ENCODE measurements at regions not wholly inside any gene's neighbourhood (a gene's known extent, or its start where the extent isn't known, plus 50 kb on each side); places are given as distances from the start of the nearest gene placed in this dataset.

DNA sequence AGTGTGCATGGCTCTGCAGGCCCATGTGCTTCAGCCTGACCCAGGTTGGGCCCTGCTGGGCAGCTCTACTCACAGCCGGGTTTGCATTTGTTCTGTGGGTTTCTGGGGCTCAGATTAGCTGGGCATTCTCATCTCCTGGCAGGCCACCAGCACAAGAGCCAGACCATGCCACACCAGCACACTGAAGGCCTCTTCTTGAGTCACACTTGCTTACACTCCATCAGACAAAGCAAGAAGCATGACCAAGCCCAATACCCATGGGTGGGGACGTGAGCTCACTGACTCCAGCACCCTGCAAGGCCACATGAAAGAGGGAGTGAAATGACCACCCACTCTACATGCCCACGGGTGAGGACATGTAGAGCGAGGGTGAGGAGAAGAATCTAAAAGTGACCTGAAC, 257.8 kb upstream of the PPP2R2D start:
- no peaks in the 10 kb centered on the region for H3K36me3 ChIP-seq (ENCODE audit: control insufficient read depth in 2 of 2, insufficient read depth in 2 of 2, low read length in 1 of 2)
- ChIA-PET CTCF (interaction anchor here (0.6 kb wide), 1 partner anchor 1510 kb away, joined by 3 read pairs; no protein-coding TSS in a partner anchor), SMC1A (ENCODE audit: uncharacterized antibody, unreplicated experiment) (no interaction called here), POLR2A (no interaction called here), RAD21 (ENCODE audit: unreplicated experiment) (no interaction called here)
- H3K9me3 ChIP-seq (replicated peaks; ENCODE audit: control insufficient read depth, insufficient read depth, low read length): peaks cover 9% of the 10 kb centered on the region
- WGBS (ENCODE audit: insufficient coverage, insufficient replicate concordance, low lambda C conversion rate, missing lambda C conversion rate): 5% methylated on average over 4 of the region's 4 CpGs
- no peak overlapping the region for H3K4me2 ChIP-seq (ENCODE audit: control insufficient read depth, insufficient read depth)
- no peak overlapping the region for H3K4me3 ChIP-seq
- no peaks in the 10 kb centered on the region for H4K20me1 ChIP-seq (ENCODE audit: control insufficient read depth, insufficient read depth)
- BruUV-seq (replicated peaks): no TSS peak
- no peak overlapping the region for H3K27ac ChIP-seq (ENCODE audit: control insufficient read depth, insufficient read depth)
- FAIRE-seq (no peak), DNase-seq (ENCODE audit: low read depth, low spot score) (no peak), ATAC-seq (no peak)
- in situ Hi-C loops (cut with MboI) (no loop called here), intact Hi-C loops (cut with micrococcal nuclease; ENCODE audit: unreplicated experiment) (no loop called here)
- no peaks in the 10 kb centered on the region for H3K79me2 ChIP-seq (ENCODE audit: control insufficient read depth, insufficient read depth, low read length)
- peaks cover 18% of the 10 kb centered on the region for H3K4me1 ChIP-seq (ENCODE audit: control insufficient read depth, insufficient read depth, low read length)
- H3K9ac ChIP-seq (ENCODE audit: control insufficient read depth, insufficient read depth, low read length): no peak overlapping the region
- H3K27me3 ChIP-seq (replicated peaks in 1 of 2; ENCODE audit: control insufficient read depth in 2 of 2, insufficient read depth in 2 of 2, low read length in 1 of 2): no peaks in the 10 kb centered on the region
- H2AFZ ChIP-seq (ENCODE audit: control insufficient read depth, low read depth, low read length): no peak overlapping the region
- TF ChIP-seq, protein P1, sequence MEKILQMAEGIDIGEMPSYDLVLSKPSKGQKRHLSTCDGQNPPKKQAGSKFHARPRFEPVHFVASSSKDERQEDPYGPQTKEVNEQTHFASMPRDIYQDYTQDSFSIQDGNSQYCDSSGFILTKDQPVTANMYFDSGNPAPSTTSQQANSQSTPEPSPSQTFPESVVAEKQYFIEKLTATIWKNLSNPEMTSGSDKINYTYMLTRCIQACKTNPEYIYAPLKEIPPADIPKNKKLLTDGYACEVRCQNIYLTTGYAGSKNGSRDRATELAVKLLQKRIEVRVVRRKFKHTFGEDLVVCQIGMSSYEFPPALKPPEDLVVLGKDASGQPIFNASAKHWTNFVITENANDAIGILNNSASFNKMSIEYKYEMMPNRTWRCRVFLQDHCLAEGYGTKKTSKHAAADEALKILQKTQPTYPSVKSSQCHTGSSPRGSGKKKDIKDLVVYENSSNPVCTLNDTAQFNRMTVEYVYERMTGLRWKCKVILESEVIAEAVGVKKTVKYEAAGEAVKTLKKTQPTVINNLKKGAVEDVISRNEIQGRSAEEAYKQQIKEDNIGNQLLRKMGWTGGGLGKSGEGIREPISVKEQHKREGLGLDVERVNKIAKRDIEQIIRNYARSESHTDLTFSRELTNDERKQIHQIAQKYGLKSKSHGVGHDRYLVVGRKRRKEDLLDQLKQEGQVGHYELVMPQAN (conservative IDR thresholded peaks at IDR 0.05): no peak
- TF ChIP-seq ASH2L (IDR thresholded peaks at IDR 0.05; ENCODE audit: borderline replicate concordance, low read depth) (no peak), EED (IDR thresholded peaks at IDR 0.05; ENCODE audit: low read depth) (no peak), CHD4 (IDR thresholded peaks at IDR 0.05) (no peak), CREB1 (IDR thresholded peaks at IDR 0.05; ENCODE audit: low read depth) (no peak), RB1 (IDR thresholded peaks at IDR 0.05; ENCODE audit: borderline replicate concordance) (no peak), MEF2B (IDR thresholded peaks at IDR 0.05; ENCODE audit: partially characterized antibody, poor library complexity, severe bottlenecking) (no peak), NFXL1 (IDR thresholded peaks at IDR 0.05; ENCODE audit: borderline replicate concordance) (no peak), BMI1 (IDR thresholded peaks at IDR 0.05; ENCODE audit: borderline replicate concordance) (no peak), ZBED1 (IDR thresholded peaks at IDR 0.05; ENCODE audit: borderline replicate concordance) (no peak), TCF3 (IDR thresholded peaks at IDR 0.05; ENCODE audit: borderline replicate concordance, insufficient read depth, low read depth, low read length) (no peak)
- TF ChIP-seq, protein P2, sequence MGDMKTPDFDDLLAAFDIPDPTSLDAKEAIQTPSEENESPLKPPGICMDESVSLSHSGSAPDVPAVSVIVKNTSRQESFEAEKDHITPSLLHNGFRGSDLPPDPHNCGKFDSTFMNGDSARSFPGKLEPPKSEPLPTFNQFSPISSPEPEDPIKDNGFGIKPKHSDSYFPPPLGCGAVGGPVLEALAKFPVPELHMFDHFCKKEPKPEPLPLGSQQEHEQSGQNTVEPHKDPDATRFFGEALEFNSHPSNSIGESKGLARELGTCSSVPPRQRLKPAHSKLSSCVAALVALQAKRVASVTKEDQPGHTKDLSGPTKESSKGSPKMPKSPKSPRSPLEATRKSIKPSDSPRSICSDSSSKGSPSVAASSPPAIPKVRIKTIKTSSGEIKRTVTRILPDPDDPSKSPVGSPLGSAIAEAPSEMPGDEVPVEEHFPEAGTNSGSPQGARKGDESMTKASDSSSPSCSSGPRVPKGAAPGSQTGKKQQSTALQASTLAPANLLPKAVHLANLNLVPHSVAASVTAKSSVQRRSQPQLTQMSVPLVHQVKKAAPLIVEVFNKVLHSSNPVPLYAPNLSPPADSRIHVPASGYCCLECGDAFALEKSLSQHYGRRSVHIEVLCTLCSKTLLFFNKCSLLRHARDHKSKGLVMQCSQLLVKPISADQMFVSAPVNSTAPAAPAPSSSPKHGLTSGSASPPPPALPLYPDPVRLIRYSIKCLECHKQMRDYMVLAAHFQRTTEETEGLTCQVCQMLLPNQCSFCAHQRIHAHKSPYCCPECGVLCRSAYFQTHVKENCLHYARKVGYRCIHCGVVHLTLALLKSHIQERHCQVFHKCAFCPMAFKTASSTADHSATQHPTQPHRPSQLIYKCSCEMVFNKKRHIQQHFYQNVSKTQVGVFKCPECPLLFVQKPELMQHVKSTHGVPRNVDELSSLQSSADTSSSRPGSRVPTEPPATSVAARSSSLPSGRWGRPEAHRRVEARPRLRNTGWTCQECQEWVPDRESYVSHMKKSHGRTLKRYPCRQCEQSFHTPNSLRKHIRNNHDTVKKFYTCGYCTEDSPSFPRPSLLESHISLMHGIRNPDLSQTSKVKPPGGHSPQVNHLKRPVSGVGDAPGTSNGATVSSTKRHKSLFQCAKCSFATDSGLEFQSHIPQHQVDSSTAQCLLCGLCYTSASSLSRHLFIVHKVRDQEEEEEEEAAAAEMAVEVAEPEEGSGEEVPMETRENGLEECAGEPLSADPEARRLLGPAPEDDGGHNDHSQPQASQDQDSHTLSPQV (IDR thresholded peaks at IDR 0.05): no peak
- TF ChIP-seq, protein P3, sequence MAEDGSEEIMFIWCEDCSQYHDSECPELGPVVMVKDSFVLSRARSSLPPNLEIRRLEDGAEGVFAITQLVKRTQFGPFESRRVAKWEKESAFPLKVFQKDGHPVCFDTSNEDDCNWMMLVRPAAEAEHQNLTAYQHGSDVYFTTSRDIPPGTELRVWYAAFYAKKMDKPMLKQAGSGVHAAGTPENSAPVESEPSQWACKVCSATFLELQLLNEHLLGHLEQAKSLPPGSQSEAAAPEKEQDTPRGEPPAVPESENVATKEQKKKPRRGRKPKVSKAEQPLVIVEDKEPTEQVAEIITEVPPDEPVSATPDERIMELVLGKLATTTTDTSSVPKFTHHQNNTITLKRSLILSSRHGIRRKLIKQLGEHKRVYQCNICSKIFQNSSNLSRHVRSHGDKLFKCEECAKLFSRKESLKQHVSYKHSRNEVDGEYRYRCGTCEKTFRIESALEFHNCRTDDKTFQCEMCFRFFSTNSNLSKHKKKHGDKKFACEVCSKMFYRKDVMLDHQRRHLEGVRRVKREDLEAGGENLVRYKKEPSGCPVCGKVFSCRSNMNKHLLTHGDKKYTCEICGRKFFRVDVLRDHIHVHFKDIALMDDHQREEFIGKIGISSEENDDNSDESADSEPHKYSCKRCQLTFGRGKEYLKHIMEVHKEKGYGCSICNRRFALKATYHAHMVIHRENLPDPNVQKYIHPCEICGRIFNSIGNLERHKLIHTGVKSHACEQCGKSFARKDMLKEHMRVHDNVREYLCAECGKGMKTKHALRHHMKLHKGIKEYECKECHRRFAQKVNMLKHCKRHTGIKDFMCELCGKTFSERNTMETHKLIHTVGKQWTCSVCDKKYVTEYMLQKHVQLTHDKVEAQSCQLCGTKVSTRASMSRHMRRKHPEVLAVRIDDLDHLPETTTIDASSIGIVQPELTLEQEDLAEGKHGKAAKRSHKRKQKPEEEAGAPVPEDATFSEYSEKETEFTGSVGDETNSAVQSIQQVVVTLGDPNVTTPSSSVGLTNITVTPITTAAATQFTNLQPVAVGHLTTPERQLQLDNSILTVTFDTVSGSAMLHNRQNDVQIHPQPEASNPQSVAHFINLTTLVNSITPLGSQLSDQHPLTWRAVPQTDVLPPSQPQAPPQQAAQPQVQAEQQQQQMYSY (CRISPR knock-in tag; IDR thresholded peaks at IDR 0.05): no peak
- TF ChIP-seq, protein P4, sequence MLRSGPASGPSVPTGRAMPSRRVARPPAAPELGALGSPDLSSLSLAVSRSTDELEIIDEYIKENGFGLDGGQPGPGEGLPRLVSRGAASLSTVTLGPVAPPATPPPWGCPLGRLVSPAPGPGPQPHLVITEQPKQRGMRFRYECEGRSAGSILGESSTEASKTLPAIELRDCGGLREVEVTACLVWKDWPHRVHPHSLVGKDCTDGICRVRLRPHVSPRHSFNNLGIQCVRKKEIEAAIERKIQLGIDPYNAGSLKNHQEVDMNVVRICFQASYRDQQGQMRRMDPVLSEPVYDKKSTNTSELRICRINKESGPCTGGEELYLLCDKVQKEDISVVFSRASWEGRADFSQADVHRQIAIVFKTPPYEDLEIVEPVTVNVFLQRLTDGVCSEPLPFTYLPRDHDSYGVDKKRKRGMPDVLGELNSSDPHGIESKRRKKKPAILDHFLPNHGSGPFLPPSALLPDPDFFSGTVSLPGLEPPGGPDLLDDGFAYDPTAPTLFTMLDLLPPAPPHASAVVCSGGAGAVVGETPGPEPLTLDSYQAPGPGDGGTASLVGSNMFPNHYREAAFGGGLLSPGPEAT (IDR thresholded peaks at IDR 0.05; ENCODE audit: low read depth): no peak
